Right lobe of liver (tissue), 6 donors: ENCODE measurements at regions not wholly inside any gene's neighbourhood (a gene's known extent, or its start where the extent isn't known, plus 50 kb on each side); places are given as distances from the start of the nearest gene placed in this dataset.

Experiments used
- ATAC-seq, 4 donors: fragments of 200-7000 bp; cut with Tn5 transposase; one replicate each; pipeline ENCODE4 v1.9.1; 2020; ENCODE audit warnings: mild to moderate bottlenecking in 4 of 4, moderate library complexity in 4 of 4
- DNase-seq, 3 donors: peaks; one replicate each; pipeline ENCODE4 v3.0.0-alpha.2; 2020
- H3K27ac ChIP-seq, 3 donors: fragments of 200-600 bp; one replicate each; pipeline ENCODE4 v1.8.0; 2022
- H3K27me3 ChIP-seq, 2 donors: fragments of 200-600 bp; one replicate each; pipeline ENCODE4 v1.8.0; 2022
- H3K36me3 ChIP-seq, 4 donors: fragments of 200-600 bp; sonication (generic) in 1 of 4; one replicate each; pipeline versions ENCODE4 v1.5.1 to v1.8.0; 2017 to 2022; ENCODE audit warnings: control low read depth in 1 of 4
- H3K4me1 ChIP-seq, 4 donors: fragments of 200-600 bp; sonication (generic) in 1 of 4; one replicate each; pipeline versions ENCODE4 v1.5.1 to v1.8.0; 2017 to 2022; ENCODE audit warnings: control low read depth in 1 of 4
- H3K4me3 ChIP-seq, 3 donors: fragments of 200-600 bp; one replicate each; pipeline ENCODE4 v1.8.0; 2022
- H3K9me3 ChIP-seq, 4 donors: fragments of 200-600 bp; sonication (generic) in 1 of 4; one replicate each; pipeline versions ENCODE4 v1.5.1 to v1.8.0; 2017 to 2022; ENCODE audit warnings: control low read depth in 1 of 4
- POLR2A ChIP-seq: fragments of 450-650 bp; IDR thresholded peaks from one replicate; pipeline ENCODE4 v1.6.1; 2017; ENCODE audit warnings: antibody characterized with exemption, mild to moderate bottlenecking
- WGBS: methylation state at CpG from one replicate; pipeline ENCODE4 v1.1.6; 2018; ENCODE audit warnings: low coverage, low lambda C conversion rate; ENCODE audit not compliant: insufficient coverage; ENCODE audit errors: missing lambda C conversion rate; 5-methylcytosine and 5-hydroxymethylcytosine counted together
- intact Hi-C, 2 donors: fragments of 100-400 bp; cut with DNase I; formaldehyde crosslinking; loops; one replicate each; pipeline versions ENCODE4 v1.11.2 to v1.14.1; 2022
- TF ChIP-seq, protein P1 (sequence below), 4 donors: fragments of 200-600 bp in 3 of 4; fragments of 450-650 bp in 1 of 4; IDR thresholded peaks; one replicate each; pipeline versions ENCODE4 v1.5.1 to v1.8.0; 2016 to 2022; ENCODE audit warnings: antibody characterized with exemption in 4 of 4, mild to moderate bottlenecking in 2 of 4
- donor health status: DM: no; HTN: yes; CAD: no.
- donor health status: DM: no; HTN: no; CAD: no.
- donor health status: DM: no; HTN: no; CAD: no.
- donor health status: DM: no; HTN: yes; CAD: no.
- donor health status: DM: no; HTN: yes; CAD: no.

DNA sequence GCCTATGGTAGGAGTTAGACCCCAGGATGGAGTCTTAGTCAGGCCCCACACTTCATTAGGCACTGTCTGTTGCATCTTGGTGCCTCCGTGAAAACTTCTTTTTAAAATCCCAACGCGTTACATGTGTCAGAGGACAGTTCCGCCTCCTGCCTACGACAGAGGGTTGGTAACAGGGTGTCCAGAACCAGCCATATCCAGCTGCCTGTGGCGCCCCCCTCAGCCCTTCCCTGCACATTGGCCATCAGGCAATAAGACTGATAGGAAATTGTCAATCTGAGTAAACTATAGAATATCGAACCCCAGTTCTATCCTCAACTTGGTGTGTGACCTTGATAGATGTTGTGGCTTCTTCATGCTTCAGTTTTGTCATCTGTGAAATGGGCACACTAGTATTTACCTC lies 108.6 kb upstream of the CSF3R start:
- DNase-seq (no peak), ATAC-seq (no peak)
- no peaks in the 10 kb centered on the region for H3K36me3 ChIP-seq
- H3K27ac ChIP-seq: no peak overlapping the region
- no peaks in the 10 kb centered on the region for H3K4me1 ChIP-seq
- H3K9me3 ChIP-seq: no peaks in the 10 kb centered on the region
- TF ChIP-seq, protein P1, sequence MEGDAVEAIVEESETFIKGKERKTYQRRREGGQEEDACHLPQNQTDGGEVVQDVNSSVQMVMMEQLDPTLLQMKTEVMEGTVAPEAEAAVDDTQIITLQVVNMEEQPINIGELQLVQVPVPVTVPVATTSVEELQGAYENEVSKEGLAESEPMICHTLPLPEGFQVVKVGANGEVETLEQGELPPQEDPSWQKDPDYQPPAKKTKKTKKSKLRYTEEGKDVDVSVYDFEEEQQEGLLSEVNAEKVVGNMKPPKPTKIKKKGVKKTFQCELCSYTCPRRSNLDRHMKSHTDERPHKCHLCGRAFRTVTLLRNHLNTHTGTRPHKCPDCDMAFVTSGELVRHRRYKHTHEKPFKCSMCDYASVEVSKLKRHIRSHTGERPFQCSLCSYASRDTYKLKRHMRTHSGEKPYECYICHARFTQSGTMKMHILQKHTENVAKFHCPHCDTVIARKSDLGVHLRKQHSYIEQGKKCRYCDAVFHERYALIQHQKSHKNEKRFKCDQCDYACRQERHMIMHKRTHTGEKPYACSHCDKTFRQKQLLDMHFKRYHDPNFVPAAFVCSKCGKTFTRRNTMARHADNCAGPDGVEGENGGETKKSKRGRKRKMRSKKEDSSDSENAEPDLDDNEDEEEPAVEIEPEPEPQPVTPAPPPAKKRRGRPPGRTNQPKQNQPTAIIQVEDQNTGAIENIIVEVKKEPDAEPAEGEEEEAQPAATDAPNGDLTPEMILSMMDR (IDR thresholded peaks at IDR 0.05): no peak
- no peak for TF ChIP-seq POLR2A
- no peak overlapping the region for H3K4me3 ChIP-seq
- intact Hi-C loops: no loop called here
- H3K27me3 ChIP-seq: no peaks in the 10 kb centered on the region
- 39% methylated on average over 7 of the region's 7 CpGs for WGBS

DNA sequence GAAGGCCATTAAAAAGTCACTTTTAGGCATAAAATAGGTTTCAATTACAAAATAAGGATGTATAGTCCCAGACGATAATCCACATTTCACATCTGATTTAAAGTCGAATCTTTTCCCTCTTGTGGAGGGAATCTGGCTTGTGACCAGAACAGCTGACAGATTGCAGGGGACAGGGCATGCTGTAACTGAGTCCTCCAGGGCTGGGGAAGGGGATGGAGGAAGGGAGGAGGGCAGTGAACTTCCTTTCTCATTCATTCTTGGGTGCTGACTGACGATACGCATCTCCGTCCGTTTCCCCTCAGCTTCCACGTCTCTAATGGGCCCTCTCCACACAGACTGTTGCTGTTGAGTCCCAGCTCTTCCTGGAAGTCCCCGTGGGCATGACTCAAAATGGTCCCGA lies 108.1 kb upstream of the CSF3R start:
- DNase-seq (no peak), ATAC-seq (no peak)
- H3K36me3 ChIP-seq: no peaks in the 10 kb centered on the region
- no peaks in the 10 kb centered on the region for H3K4me1 ChIP-seq
- intact Hi-C loops: no loop called here
- 14% methylated on average over 8 of the region's 9 CpGs for WGBS
- H3K27me3 ChIP-seq: no peaks in the 10 kb centered on the region
- TF ChIP-seq, protein P1 (IDR thresholded peaks at IDR 0.05): no peak
- no peak for TF ChIP-seq POLR2A
- no peak overlapping the region for H3K4me3 ChIP-seq
- no peak overlapping the region for H3K27ac ChIP-seq
- no peaks in the 10 kb centered on the region for H3K9me3 ChIP-seq

DNA sequence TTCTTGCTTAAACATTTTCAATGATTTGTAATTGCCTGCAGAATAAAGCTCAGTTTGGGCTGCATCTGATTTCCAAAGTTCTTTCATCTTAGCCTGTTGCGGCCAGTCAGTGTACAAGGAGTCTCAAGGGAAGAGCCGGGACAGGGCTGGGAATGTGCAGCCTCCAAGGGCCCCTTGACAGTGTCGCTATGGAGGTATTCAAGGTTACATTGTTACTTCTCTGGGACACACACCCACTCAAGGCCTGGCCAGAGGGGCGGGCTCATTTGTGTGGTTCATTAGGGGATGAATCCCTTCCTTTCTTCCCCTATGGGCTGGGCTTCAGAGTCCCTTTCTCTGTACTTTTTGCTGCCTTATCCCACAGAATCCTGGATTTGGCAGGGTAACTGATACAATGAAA lies 107.6 kb upstream of the CSF3R start:
- Histone ChIP-seq H3K4me1 (no peaks in the 10 kb centered on the region), H3K36me3 (no peaks in the 10 kb centered on the region), H3K27me3 (no peaks in the 10 kb centered on the region), H3K9me3 (no peaks in the 10 kb centered on the region), H3K4me3 (no peak overlapping the region), H3K27ac (no peak overlapping the region)
- intact Hi-C loops: no loop called here
- TF ChIP-seq POLR2A: no peak
- TF ChIP-seq, protein P1 (IDR thresholded peaks at IDR 0.05): no peak
- no peak for DNase-seq
- no CpG with 5 or more reads among the region's 4 CpGs for WGBS
- no peak for ATAC-seq

DNA sequence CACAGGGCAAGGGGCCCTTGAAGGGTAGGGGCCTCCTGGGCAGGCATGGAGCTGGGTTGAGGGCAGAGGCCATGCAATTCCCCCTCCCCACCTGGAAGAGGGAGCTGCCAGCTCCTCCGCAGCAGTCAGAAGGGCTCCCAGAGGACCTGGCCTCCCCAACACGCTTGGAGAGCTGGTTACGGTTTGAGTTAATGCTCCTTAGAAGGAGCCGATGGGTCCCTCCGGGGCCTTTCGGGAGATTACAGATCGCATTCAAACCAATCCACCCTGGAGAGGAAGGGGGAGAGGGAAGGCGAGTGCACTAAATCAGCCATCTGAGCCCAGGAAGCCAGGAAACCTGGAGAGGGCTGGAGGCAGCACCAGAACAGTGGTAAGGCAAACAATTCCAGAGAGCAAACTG lies 106.3 kb upstream of the CSF3R start:
- Histone ChIP-seq H3K36me3 (no peaks in the 10 kb centered on the region), H3K9me3 (no peaks in the 10 kb centered on the region), H3K27me3 (no peaks in the 10 kb centered on the region), H3K4me1 (no peaks in the 10 kb centered on the region), H3K27ac (no peak overlapping the region), H3K4me3 (no peak overlapping the region)
- 17% methylated on average over 1 of the region's 8 CpGs for WGBS
- intact Hi-C loops: no loop called here
- TF ChIP-seq POLR2A: no peak
- TF ChIP-seq, protein P1 (IDR thresholded peaks at IDR 0.05): no peak
- ATAC-seq (no peak), DNase-seq (no peak)
